ENCODE measurements at regions not wholly inside any gene's neighbourhood (a gene's known extent, or its start where the extent isn't known, plus 50 kb on each side); places are given as distances from the start of the nearest gene placed in this dataset.

DNA sequence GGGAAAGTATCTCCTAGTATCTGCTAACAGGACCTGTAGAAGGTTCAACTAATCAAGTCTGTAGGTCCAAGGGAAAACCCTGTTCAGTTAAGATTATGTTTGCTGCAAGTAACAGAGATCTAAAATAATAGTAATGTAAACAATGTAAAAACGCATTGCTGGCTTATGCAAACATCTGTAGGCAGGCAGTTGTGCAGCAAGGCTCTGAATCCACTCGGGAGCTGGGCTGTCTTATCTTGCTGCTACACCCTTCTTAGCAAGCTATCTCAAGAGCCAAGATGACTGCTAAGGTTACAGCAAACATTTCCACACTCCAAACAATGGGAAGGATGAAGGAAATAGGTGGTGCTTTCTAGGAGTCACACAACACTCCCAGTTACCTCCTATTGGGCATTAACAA is 397.3 kb upstream of the NRSN1 start:
- no peak overlapping the region for H2AFZ ChIP-seq
- WGBS (ENCODE audit: low lambda C conversion rate, missing lambda C conversion rate) = 13% methylated on average over 2 of the region's 2 CpGs

DNA sequence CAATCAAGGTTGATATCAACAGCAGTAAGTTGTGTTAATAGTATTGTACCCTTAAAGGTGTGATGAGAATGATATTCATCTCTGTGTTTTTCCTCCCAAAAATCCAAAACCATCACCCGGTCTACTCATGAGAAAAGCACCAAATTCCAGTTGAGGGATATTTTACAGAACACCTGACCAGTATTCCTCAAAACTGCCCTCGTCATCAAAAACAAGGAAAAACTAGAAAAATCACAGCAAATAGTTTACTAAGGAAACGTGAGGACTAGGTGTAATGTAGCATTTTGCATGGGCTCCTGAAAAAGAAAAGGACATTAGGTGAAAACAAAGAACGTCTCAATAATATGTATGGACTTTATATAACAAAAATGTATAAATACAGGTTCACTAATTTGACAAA is 394.4 kb upstream of the NRSN1 start:
- Histone ChIP-seq H3K9me3 (ENCODE audit: low read depth) (no peaks in the 10 kb centered on the region), H3K27me3 (no peaks in the 10 kb centered on the region), H3K79me2 (no peaks in the 10 kb centered on the region), H3K27ac (no peak overlapping the region), H3K36me3 (replicated peaks; ENCODE audit: insufficient read depth, low read depth) (no peaks in the 10 kb centered on the region), H2AFZ (no peak overlapping the region), H3K9me2 (replicated peaks; ENCODE audit: insufficient read depth) (no peaks in the 10 kb centered on the region), H4K20me1 (ENCODE audit: insufficient read depth, poor library complexity, severe bottlenecking) (no peaks in the 10 kb centered on the region), H3K4me3 (no peak overlapping the region), H3K4me1 (ENCODE audit: insufficient read depth) (no peaks in the 10 kb centered on the region), H3K4me2 (no peak overlapping the region)
- 89% methylated on average over 4 of the region's 4 CpGs for WGBS (ENCODE audit: low lambda C conversion rate, missing lambda C conversion rate)
- TF ChIP-seq EZH2 (IDR thresholded peaks at IDR 0.05; ENCODE audit: borderline replicate concordance) (no peak), EZH2phosphoT487 (IDR thresholded peaks at IDR 0.05; ENCODE audit: low read depth, severe bottlenecking, unreplicated experiment) (no peak)
- TF ChIP-seq, protein P1, sequence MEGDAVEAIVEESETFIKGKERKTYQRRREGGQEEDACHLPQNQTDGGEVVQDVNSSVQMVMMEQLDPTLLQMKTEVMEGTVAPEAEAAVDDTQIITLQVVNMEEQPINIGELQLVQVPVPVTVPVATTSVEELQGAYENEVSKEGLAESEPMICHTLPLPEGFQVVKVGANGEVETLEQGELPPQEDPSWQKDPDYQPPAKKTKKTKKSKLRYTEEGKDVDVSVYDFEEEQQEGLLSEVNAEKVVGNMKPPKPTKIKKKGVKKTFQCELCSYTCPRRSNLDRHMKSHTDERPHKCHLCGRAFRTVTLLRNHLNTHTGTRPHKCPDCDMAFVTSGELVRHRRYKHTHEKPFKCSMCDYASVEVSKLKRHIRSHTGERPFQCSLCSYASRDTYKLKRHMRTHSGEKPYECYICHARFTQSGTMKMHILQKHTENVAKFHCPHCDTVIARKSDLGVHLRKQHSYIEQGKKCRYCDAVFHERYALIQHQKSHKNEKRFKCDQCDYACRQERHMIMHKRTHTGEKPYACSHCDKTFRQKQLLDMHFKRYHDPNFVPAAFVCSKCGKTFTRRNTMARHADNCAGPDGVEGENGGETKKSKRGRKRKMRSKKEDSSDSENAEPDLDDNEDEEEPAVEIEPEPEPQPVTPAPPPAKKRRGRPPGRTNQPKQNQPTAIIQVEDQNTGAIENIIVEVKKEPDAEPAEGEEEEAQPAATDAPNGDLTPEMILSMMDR (IDR thresholded peaks at IDR 0.05; ENCODE audit: poor library complexity) = no peak
- DNase-seq (ENCODE audit: low spot score) = no peak

More for the DNA sequence above, 397.3 kb upstream of the NRSN1 start:
- Histone ChIP-seq H3K4me3 (no peak overlapping the region), H3K9me3 (ENCODE audit: low read depth) (no peaks in the 10 kb centered on the region), H4K20me1 (ENCODE audit: insufficient read depth, poor library complexity, severe bottlenecking) (no peaks in the 10 kb centered on the region), H3K27ac (no peak overlapping the region), H3K9me2 (replicated peaks; ENCODE audit: insufficient read depth) (no peaks in the 10 kb centered on the region), H3K27me3 (no peaks in the 10 kb centered on the region), H3K79me2 (no peaks in the 10 kb centered on the region), H3K4me1 (ENCODE audit: insufficient read depth) (no peaks in the 10 kb centered on the region), H3K4me2 (no peak overlapping the region), H3K36me3 (replicated peaks; ENCODE audit: insufficient read depth, low read depth) (no peaks in the 10 kb centered on the region)
- peak; percentile 55 for DNase-seq (ENCODE audit: low spot score)
- TF ChIP-seq EZH2 (IDR thresholded peaks at IDR 0.05; ENCODE audit: borderline replicate concordance) (no peak), EZH2phosphoT487 (IDR thresholded peaks at IDR 0.05; ENCODE audit: low read depth, severe bottlenecking, unreplicated experiment) (no peak)
- TF ChIP-seq, protein P1 (IDR thresholded peaks at IDR 0.05; ENCODE audit: poor library complexity) = no peak

DNA sequence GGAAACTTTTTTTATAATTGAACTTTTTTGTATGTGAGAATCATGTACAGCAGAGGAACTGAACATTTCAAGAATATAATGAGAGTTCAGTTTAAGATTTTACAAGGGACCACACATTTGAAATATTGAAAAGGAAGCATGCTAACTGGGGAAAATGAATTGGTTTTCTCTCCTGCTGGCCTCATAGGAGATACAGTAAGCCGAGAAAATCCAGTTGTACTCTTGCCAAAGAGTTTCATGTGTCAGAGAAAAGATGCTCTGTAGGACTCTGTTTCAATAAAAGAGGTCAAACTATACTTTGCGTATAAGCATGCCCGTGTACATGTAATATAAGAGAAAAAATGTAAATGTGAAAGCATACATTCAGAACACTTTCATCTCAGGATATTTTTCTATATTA is 393.5 kb upstream of the NRSN1 start:
- TF ChIP-seq, protein P1 (IDR thresholded peaks at IDR 0.05; ENCODE audit: poor library complexity) = no peak
- no peak for TF ChIP-seq EZH2phosphoT487 (IDR thresholded peaks at IDR 0.05; ENCODE audit: low read depth, severe bottlenecking, unreplicated experiment)
- TF ChIP-seq EZH2 (IDR thresholded peaks at IDR 0.05; ENCODE audit: borderline replicate concordance) = no peak
- H3K27ac ChIP-seq = no peak overlapping the region
- no peaks in the 10 kb centered on the region for H3K79me2 ChIP-seq
- H3K27me3 ChIP-seq = no peaks in the 10 kb centered on the region
- 72% methylated on average over 3 of the region's 3 CpGs for WGBS (ENCODE audit: low lambda C conversion rate, missing lambda C conversion rate)
- no peak overlapping the region for H3K4me3 ChIP-seq
- no peaks in the 10 kb centered on the region for H3K36me3 ChIP-seq (replicated peaks; ENCODE audit: insufficient read depth, low read depth)
- H3K9me3 ChIP-seq (ENCODE audit: low read depth) = no peaks in the 10 kb centered on the region
- H3K9me2 ChIP-seq (replicated peaks; ENCODE audit: insufficient read depth) = no peaks in the 10 kb centered on the region
- no peaks in the 10 kb centered on the region for H3K4me1 ChIP-seq (ENCODE audit: insufficient read depth)
- DNase-seq (ENCODE audit: low spot score) = no peak
- no peaks in the 10 kb centered on the region for H4K20me1 ChIP-seq (ENCODE audit: insufficient read depth, poor library complexity, severe bottlenecking)
- H2AFZ ChIP-seq = no peak overlapping the region
- H3K4me2 ChIP-seq = no peak overlapping the region

DNA sequence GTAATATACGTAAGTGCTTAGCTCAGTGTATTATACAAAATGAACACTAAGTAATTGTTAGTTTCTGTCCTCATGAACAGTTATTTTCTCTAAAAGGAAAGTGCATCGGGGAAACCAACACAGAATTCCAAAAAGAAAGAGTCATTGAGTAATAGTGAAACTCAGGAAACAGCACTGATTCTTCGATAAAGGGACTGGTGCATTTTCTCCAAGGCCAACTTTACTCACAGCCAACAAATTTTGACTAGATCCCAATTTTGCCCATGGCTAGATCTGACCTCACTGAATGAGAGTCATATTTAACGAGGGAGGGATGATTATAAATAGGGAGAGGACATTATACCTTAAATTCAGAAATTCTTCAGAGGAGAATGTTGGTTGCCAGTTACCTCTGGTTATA is 390.9 kb upstream of the NRSN1 start:
- H3K27ac ChIP-seq = no peak overlapping the region
- H4K20me1 ChIP-seq (ENCODE audit: insufficient read depth, poor library complexity, severe bottlenecking) = no peaks in the 10 kb centered on the region
- H2AFZ ChIP-seq = no peak overlapping the region
- H3K4me2 ChIP-seq = no peak overlapping the region
- H3K79me2 ChIP-seq = no peaks in the 10 kb centered on the region
- WGBS (ENCODE audit: low lambda C conversion rate, missing lambda C conversion rate) = 86% methylated on average over 4 of the region's 4 CpGs
- no peak for DNase-seq (ENCODE audit: low spot score)
- H3K9me2 ChIP-seq (replicated peaks; ENCODE audit: insufficient read depth) = no peaks in the 10 kb centered on the region
- no peaks in the 10 kb centered on the region for H3K9me3 ChIP-seq (ENCODE audit: low read depth)
- no peaks in the 10 kb centered on the region for H3K27me3 ChIP-seq
- no peaks in the 10 kb centered on the region for H3K4me1 ChIP-seq (ENCODE audit: insufficient read depth)
- TF ChIP-seq, protein P1 (IDR thresholded peaks at IDR 0.05; ENCODE audit: poor library complexity) = no peak
- TF ChIP-seq EZH2 (IDR thresholded peaks at IDR 0.05; ENCODE audit: borderline replicate concordance) (no peak), EZH2phosphoT487 (IDR thresholded peaks at IDR 0.05; ENCODE audit: low read depth, severe bottlenecking, unreplicated experiment) (no peak)
- no peak overlapping the region for H3K4me3 ChIP-seq
- H3K36me3 ChIP-seq (replicated peaks; ENCODE audit: insufficient read depth, low read depth) = no peaks in the 10 kb centered on the region
